ENCODE measurements at regions not wholly inside any gene's neighbourhood (a gene's known extent, or its start where the extent isn't known, plus 50 kb on each side); places are given as distances from the start of the nearest gene placed in this dataset.

- TF ChIP-seq ARNTL (CRISPR knock-in tag; IDR thresholded peaks at IDR 0.05; ENCODE audit: borderline replicate concordance, low read depth), result no peak
- ATAC-seq, result no peak
Measured at GRCh38 chr11:123316003-123316402, 114.1 kb upstream of the GRAMD1B start.

- ATAC-seq, result no peak
- TF ChIP-seq ARNTL (CRISPR knock-in tag; IDR thresholded peaks at IDR 0.05; ENCODE audit: borderline replicate concordance, low read depth) (no peak), ZFP30 (CRISPR knock-in tag; IDR thresholded peaks at IDR 0.05) (no peak), BACH2 (CRISPR knock-in tag; IDR thresholded peaks at IDR 0.05; ENCODE audit: borderline replicate concordance) (no peak), TOX (CRISPR knock-in tag; IDR thresholded peaks at IDR 0.05; ENCODE audit: borderline replicate concordance) (no peak), CSRNP3 (CRISPR knock-in tag; IDR thresholded peaks at IDR 0.05) (no peak), CSDC2 (CRISPR knock-in tag; IDR thresholded peaks at IDR 0.05) (no peak), ZNF70 (CRISPR knock-in tag; IDR thresholded peaks at IDR 0.05) (no peak), ESRRG (CRISPR knock-in tag; IDR thresholded peaks at IDR 0.05) (no peak), PPARA (CRISPR knock-in tag; IDR thresholded peaks at IDR 0.05; ENCODE audit: borderline replicate concordance) (no peak), ZNF8 (CRISPR knock-in tag; IDR thresholded peaks at IDR 0.05) (no peak), ZNF565 (CRISPR knock-in tag; conservative IDR thresholded peaks at IDR 0.05; ENCODE audit: low read depth) (no peak), SNAI2 (CRISPR knock-in tag; IDR thresholded peaks at IDR 0.05) (no peak)
- TF ChIP-seq, protein P1, sequence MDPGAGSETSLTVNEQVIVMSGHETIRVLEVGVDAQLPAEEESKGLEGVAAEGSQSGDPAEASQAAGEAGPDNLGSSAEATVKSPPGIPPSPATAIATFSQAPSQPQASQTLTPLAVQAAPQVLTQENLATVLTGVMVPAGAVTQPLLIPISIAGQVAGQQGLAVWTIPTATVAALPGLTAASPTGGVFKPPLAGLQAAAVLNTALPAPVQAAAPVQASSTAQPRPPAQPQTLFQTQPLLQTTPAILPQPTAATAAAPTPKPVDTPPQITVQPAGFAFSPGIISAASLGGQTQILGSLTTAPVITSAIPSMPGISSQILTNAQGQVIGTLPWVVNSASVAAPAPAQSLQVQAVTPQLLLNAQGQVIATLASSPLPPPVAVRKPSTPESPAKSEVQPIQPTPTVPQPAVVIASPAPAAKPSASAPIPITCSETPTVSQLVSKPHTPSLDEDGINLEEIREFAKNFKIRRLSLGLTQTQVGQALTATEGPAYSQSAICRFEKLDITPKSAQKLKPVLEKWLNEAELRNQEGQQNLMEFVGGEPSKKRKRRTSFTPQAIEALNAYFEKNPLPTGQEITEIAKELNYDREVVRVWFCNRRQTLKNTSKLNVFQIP (CRISPR knock-in tag; IDR thresholded peaks at IDR 0.05; ENCODE audit: borderline replicate concordance, low read depth), result no peak
- TF ChIP-seq, protein P2, sequence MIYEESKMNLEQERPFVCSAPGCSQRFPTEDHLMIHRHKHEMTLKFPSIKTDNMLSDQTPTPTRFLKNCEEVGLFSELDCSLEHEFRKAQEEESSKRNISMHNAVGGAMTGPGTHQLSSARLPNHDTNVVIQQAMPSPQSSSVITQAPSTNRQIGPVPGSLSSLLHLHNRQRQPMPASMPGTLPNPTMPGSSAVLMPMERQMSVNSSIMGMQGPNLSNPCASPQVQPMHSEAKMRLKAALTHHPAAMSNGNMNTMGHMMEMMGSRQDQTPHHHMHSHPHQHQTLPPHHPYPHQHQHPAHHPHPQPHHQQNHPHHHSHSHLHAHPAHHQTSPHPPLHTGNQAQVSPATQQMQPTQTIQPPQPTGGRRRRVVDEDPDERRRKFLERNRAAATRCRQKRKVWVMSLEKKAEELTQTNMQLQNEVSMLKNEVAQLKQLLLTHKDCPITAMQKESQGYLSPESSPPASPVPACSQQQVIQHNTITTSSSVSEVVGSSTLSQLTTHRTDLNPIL (CRISPR knock-in tag; IDR thresholded peaks at IDR 0.05; ENCODE audit: low read depth), result no peak
Measured at GRCh38 chr11:123314972-123315371, 115.1 kb upstream of the GRAMD1B start.

DNA sequence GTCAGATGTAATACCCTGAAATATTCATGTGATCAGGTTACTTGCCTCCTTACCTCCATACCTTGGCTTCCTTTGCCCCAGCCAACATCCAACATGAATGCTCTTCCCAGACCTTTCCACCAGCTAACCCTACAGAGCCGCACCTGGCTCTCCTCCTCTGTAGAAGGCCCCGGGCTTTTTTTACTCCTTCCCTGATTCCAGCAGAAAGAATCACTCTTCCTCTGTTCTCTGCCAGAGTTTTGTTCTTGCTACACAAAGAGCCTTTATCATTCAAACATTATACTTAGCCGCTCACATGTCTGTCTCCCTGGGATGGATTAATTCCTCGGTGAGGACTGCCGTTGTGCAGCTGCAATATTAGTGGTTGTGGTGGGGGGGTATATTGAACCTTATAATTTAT, 116.8 kb upstream of the GRAMD1B start:
- TF ChIP-seq, protein P3, sequence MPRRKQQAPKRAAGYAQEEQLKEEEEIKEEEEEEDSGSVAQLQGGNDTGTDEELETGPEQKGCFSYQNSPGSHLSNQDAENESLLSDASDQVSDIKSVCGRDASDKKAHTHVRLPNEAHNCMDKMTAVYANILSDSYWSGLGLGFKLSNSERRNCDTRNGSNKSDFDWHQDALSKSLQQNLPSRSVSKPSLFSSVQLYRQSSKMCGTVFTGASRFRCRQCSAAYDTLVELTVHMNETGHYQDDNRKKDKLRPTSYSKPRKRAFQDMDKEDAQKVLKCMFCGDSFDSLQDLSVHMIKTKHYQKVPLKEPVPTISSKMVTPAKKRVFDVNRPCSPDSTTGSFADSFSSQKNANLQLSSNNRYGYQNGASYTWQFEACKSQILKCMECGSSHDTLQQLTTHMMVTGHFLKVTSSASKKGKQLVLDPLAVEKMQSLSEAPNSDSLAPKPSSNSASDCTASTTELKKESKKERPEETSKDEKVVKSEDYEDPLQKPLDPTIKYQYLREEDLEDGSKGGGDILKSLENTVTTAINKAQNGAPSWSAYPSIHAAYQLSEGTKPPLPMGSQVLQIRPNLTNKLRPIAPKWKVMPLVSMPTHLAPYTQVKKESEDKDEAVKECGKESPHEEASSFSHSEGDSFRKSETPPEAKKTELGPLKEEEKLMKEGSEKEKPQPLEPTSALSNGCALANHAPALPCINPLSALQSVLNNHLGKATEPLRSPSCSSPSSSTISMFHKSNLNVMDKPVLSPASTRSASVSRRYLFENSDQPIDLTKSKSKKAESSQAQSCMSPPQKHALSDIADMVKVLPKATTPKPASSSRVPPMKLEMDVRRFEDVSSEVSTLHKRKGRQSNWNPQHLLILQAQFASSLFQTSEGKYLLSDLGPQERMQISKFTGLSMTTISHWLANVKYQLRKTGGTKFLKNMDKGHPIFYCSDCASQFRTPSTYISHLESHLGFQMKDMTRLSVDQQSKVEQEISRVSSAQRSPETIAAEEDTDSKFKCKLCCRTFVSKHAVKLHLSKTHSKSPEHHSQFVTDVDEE (CRISPR knock-in tag; IDR thresholded peaks at IDR 0.05), result no peak
- TF ChIP-seq, protein P4, sequence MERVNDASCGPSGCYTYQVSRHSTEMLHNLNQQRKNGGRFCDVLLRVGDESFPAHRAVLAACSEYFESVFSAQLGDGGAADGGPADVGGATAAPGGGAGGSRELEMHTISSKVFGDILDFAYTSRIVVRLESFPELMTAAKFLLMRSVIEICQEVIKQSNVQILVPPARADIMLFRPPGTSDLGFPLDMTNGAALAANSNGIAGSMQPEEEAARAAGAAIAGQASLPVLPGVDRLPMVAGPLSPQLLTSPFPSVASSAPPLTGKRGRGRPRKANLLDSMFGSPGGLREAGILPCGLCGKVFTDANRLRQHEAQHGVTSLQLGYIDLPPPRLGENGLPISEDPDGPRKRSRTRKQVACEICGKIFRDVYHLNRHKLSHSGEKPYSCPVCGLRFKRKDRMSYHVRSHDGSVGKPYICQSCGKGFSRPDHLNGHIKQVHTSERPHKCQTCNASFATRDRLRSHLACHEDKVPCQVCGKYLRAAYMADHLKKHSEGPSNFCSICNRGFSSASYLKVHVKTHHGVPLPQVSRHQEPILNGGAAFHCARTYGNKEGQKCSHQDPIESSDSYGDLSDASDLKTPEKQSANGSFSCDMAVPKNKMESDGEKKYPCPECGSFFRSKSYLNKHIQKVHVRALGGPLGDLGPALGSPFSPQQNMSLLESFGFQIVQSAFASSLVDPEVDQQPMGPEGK (CRISPR knock-in tag; IDR thresholded peaks at IDR 0.05; ENCODE audit: borderline replicate concordance), result no peak
- TF ChIP-seq ESRRG (CRISPR knock-in tag; IDR thresholded peaks at IDR 0.05), result no peak
- TF ChIP-seq, protein P2 (CRISPR knock-in tag; IDR thresholded peaks at IDR 0.05; ENCODE audit: low read depth), result no peak
- TF ChIP-seq PPARA (CRISPR knock-in tag; IDR thresholded peaks at IDR 0.05; ENCODE audit: borderline replicate concordance), result no peak
- TF ChIP-seq TCF4 (CRISPR knock-in tag; IDR thresholded peaks at IDR 0.05; ENCODE audit: borderline replicate concordance), result no peak
- no peak for TF ChIP-seq ARNTL (CRISPR knock-in tag; IDR thresholded peaks at IDR 0.05; ENCODE audit: borderline replicate concordance, low read depth)
- TF ChIP-seq, protein P1 (CRISPR knock-in tag; IDR thresholded peaks at IDR 0.05; ENCODE audit: borderline replicate concordance, low read depth), result no peak
- TF ChIP-seq CSRNP3 (CRISPR knock-in tag; IDR thresholded peaks at IDR 0.05), result no peak
- TF ChIP-seq CSDC2 (CRISPR knock-in tag; IDR thresholded peaks at IDR 0.05), result no peak
- no peak for TF ChIP-seq ZC3H10 (CRISPR knock-in tag; IDR thresholded peaks at IDR 0.05)
- TF ChIP-seq ZNF565 (CRISPR knock-in tag; conservative IDR thresholded peaks at IDR 0.05; ENCODE audit: low read depth), result no peak
- no peak for TF ChIP-seq ZFP3 (CRISPR knock-in tag; IDR thresholded peaks at IDR 0.05)
- TF ChIP-seq OSR1 (CRISPR knock-in tag; IDR thresholded peaks at IDR 0.05), result no peak
- TF ChIP-seq ZNF8 (CRISPR knock-in tag; IDR thresholded peaks at IDR 0.05), result no peak
- TF ChIP-seq GLIS3 (CRISPR knock-in tag; IDR thresholded peaks at IDR 0.05), result no peak
- TF ChIP-seq SNAI2 (CRISPR knock-in tag; IDR thresholded peaks at IDR 0.05), result no peak
- no peak for TF ChIP-seq TOX (CRISPR knock-in tag; IDR thresholded peaks at IDR 0.05; ENCODE audit: borderline replicate concordance)
- no peak for TF ChIP-seq ZFP30 (CRISPR knock-in tag; IDR thresholded peaks at IDR 0.05)
- no peak for ATAC-seq
